ENCODE measurements at regions not wholly inside any gene's neighbourhood (a gene's known extent, or its start where the extent isn't known, plus 50 kb on each side); places are given as distances from the start of the nearest gene placed in this dataset.

GRCh38 chr1:170219163-170219562 lies 73.4 kb downstream of the NTMT2 start:
- Histone ChIP-seq H3K9me3 (no peaks in the 10 kb centered on the region), H3K4me1 (no peaks in the 10 kb centered on the region), H3K36me3 (no peaks in the 10 kb centered on the region), H3K4me3 (no peak overlapping the region), H3K27ac (no peak overlapping the region), H3K27me3 (no peaks in the 10 kb centered on the region)
- ATAC-seq (no peak), DNase-seq (no peak)
- TF ChIP-seq CTCF (IDR thresholded peaks at IDR 0.05) (no peak), POLR2A (IDR thresholded peaks at IDR 0.05) (no peak)
- intact Hi-C loops (cut with DNase I): no loop called here
- 45% methylated on average over 3 of the region's 3 CpGs for WGBS (ENCODE audit: insufficient coverage, low coverage, low lambda C conversion rate, missing lambda C conversion rate)

- Histone ChIP-seq H3K4me3 (no peak overlapping the region), H3K27me3 (no peaks in the 10 kb centered on the region), H3K27ac (no peak overlapping the region), H3K9me3 (no peaks in the 10 kb centered on the region), H3K4me1 (no peaks in the 10 kb centered on the region), H3K36me3 (no peaks in the 10 kb centered on the region)
- WGBS (ENCODE audit: insufficient coverage, low coverage, low lambda C conversion rate, missing lambda C conversion rate): 59% methylated on average over 2 of the region's 2 CpGs
- intact Hi-C loops (cut with DNase I): no loop called here
- TF ChIP-seq POLR2A (IDR thresholded peaks at IDR 0.05): no peak
- TF ChIP-seq CTCF (IDR thresholded peaks at IDR 0.05): no peak
- ATAC-seq (no peak), DNase-seq (no peak)
Measured at GRCh38 chr1:170221031-170221430, 75.3 kb downstream of the NTMT2 start.

- no peaks in the 10 kb centered on the region for H3K9me3 ChIP-seq
- no peaks in the 10 kb centered on the region for H3K4me1 ChIP-seq
- H3K36me3 ChIP-seq: no peaks in the 10 kb centered on the region
- H3K27me3 ChIP-seq: no peaks in the 10 kb centered on the region
- no peak overlapping the region for H3K27ac ChIP-seq
- no peak for TF ChIP-seq POLR2A (IDR thresholded peaks at IDR 0.05)
- TF ChIP-seq CTCF (IDR thresholded peaks at IDR 0.05): no peak
- ATAC-seq (no peak), DNase-seq (no peak)
- H3K4me3 ChIP-seq: no peak overlapping the region
- WGBS (ENCODE audit: insufficient coverage, low coverage, low lambda C conversion rate, missing lambda C conversion rate): 37% methylated on average over 2 of the region's 2 CpGs
- intact Hi-C loops (cut with DNase I): no loop called here
Measured at GRCh38 chr1:170221495-170221894, 75.7 kb downstream of the NTMT2 start.

DNA sequence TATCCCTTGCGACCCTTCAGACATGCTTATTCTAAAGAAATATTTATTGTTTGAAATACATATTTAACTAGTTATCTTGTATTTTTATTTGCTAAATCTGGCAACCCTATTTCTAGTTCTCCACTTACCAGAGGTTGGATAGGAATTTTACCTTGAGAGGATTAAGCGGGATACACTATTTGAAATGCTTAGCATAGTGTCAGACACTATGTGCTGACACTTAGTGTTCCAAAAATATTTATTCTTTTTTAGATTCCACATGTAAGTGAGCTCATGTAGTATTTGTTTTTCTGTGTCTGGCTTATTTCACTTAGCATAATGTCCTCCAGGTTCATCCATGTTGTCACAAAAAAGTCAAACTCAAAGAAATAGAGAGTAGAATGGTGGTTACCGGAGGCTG lies 78.7 kb downstream of the NTMT2 start:
- WGBS (ENCODE audit: insufficient coverage, low coverage, low lambda C conversion rate, missing lambda C conversion rate): 57% methylated on average over 3 of the region's 3 CpGs
- no peak for TF ChIP-seq POLR2A (IDR thresholded peaks at IDR 0.05)
- TF ChIP-seq CTCF (IDR thresholded peaks at IDR 0.05): no peak
- Histone ChIP-seq H3K27me3 (no peaks in the 10 kb centered on the region), H3K27ac (no peak overlapping the region), H3K9me3 (no peaks in the 10 kb centered on the region), H3K4me3 (no peak overlapping the region), H3K4me1 (no peaks in the 10 kb centered on the region), H3K36me3 (no peaks in the 10 kb centered on the region)
- no peak for DNase-seq
- intact Hi-C loops (cut with DNase I): no loop called here
- ATAC-seq: no peak

All from right lobe of liver (tissue), 6 donors.